WTC11 (cell line): ENCODE measurements at regions not wholly inside any gene's neighbourhood (a gene's known extent, or its start where the extent isn't known, plus 50 kb on each side); places are given as distances from the start of the nearest gene placed in this dataset.

Source experiments
- ATAC-seq: fragments of 200-7000 bp; cut with Tn5 transposase; 2 replicates; pipeline ENCODE4 v1.10.0; 2021; ENCODE audit warnings: mild to moderate bottlenecking, moderate library complexity
- CTCF ChIA-PET: fragments of 300-600 bp; sonication (Branson Sonifier 250); formaldehyde crosslinking; loops from one replicate; lab custom pipeline; 2021; ENCODE audit warnings: antibody characterized with exemption; lab: Charles Lee
- POLR2A ChIA-PET: fragments of 350-600 bp; sonication (Branson Sonifier 250); formaldehyde crosslinking; loops from one replicate; lab custom pipeline; 2021; ENCODE audit warnings: antibody characterized with exemption; lab: Charles Lee
- DNase-seq: peaks from one replicate; pipeline ENCODE4 v3.0.0; 2021; ENCODE audit warnings: low spot score
- H3K27ac Mint-ChIP-seq: 2 replicates; pipeline ENCODE4 v1.8.0; 2021; ENCODE audit warnings: mixed read lengths
- H3K27me3 Mint-ChIP-seq: 2 replicates; pipeline ENCODE4 v1.8.0; 2021; ENCODE audit warnings: low read depth, mild to moderate bottlenecking, moderate library complexity, mixed read lengths
- H3K36me3 Mint-ChIP-seq: 2 replicates; pipeline ENCODE4 v1.8.0; 2021; ENCODE audit warnings: mixed read lengths
- H3K4me1 Mint-ChIP-seq: 2 replicates; pipeline ENCODE4 v1.8.0; 2022; ENCODE audit warnings: mixed read lengths
- H3K4me3 Mint-ChIP-seq: 2 replicates; pipeline ENCODE4 v1.8.0; 2021; ENCODE audit warnings: mild to moderate bottlenecking, moderate library complexity, mixed read lengths
- H3K9me3 Mint-ChIP-seq: 2 replicates; pipeline ENCODE4 v1.8.0; 2021; ENCODE audit warnings: mixed read lengths
- CREB1 ChIP-seq: sonication (generic); formaldehyde crosslinking; IDR thresholded peaks from 2 replicates; pipeline ENCODE4 v1.8.0; 2023; ENCODE audit warnings: mild to moderate bottlenecking, missing genetic modification reagents
- GRHL2 ChIP-seq: fragments of 250-450 bp; sonication (Bioruptor Pico); IDR thresholded peaks from 2 replicates; pipeline ENCODE4 v1.8.0; 2022; ENCODE audit warnings: mild to moderate bottlenecking, moderate library complexity; ENCODE audit not compliant: insufficient replicate concordance, severe bottlenecking
- GTF2I ChIP-seq: fragments of 250-450 bp; sonication (Bioruptor Pico); conservative IDR thresholded peaks from 2 replicates; pipeline ENCODE4 v1.4.0; 2021; ENCODE audit warnings: mild to moderate bottlenecking
- IRF2 ChIP-seq: sonication (generic); formaldehyde crosslinking; IDR thresholded peaks from 2 replicates; pipeline ENCODE4 v1.8.0; 2022; ENCODE audit warnings: low read depth, missing genetic modification reagents, borderline replicate concordance
- NFATC4 ChIP-seq: fragments of 250-450 bp; sonication (Bioruptor Pico); IDR thresholded peaks from 2 replicates; pipeline ENCODE4 v1.9.0; 2021; ENCODE audit warnings: mild to moderate bottlenecking
- SMAD4 ChIP-seq: sonication (generic); formaldehyde crosslinking; IDR thresholded peaks from 2 replicates; pipeline ENCODE4 v1.8.0; 2022; ENCODE audit warnings: mild to moderate bottlenecking, missing genetic modification reagents
- SOX15 ChIP-seq: fragments of 250-450 bp; sonication (Bioruptor Pico); IDR thresholded peaks from 2 replicates; pipeline ENCODE4 v1.9.0; 2021; ENCODE audit warnings: mild to moderate bottlenecking
- ZNF219 ChIP-seq: sonication (generic); formaldehyde crosslinking; IDR thresholded peaks from 2 replicates; pipeline ENCODE4 v1.8.0; 2023; ENCODE audit warnings: missing genetic modification reagents, mild to moderate bottlenecking, borderline replicate concordance
- ZNF263 ChIP-seq: sonication (generic); formaldehyde crosslinking; IDR thresholded peaks from 2 replicates; pipeline ENCODE4 v1.8.1; 2022; ENCODE audit warnings: low read depth, mild to moderate bottlenecking, moderate library complexity, missing genetic modification reagents
- ZNF396 ChIP-seq: fragments of 250-450 bp; sonication (Bioruptor Pico); IDR thresholded peaks from 2 replicates; pipeline ENCODE4 v1.8.0; 2021; ENCODE audit warnings: mild to moderate bottlenecking, moderate library complexity, borderline replicate concordance
- ZNF416 ChIP-seq: fragments of 250-450 bp; sonication (Bioruptor Pico); IDR thresholded peaks from 2 replicates; pipeline ENCODE4 v1.9.0; 2021; ENCODE audit warnings: mild to moderate bottlenecking, inconsistent platforms
- TF ChIP-seq, protein P1 (sequence below): fragments of 250-450 bp; sonication (Bioruptor Pico); conservative IDR thresholded peaks from 2 replicates; pipeline ENCODE4 v1.9.0; 2021; ENCODE audit warnings: mild to moderate bottlenecking
- TF ChIP-seq, protein P2 (sequence below): sonication (generic); formaldehyde crosslinking; IDR thresholded peaks from 2 replicates; pipeline ENCODE4 v1.8.1; 2022; ENCODE audit warnings: low read depth, missing genetic modification reagents, borderline replicate concordance
- TF ChIP-seq, protein P3 (sequence below): sonication (generic); formaldehyde crosslinking; IDR thresholded peaks from 2 replicates; pipeline ENCODE4 v1.8.1; 2022; ENCODE audit warnings: mild to moderate bottlenecking, missing genetic modification reagents, moderate library complexity, borderline replicate concordance
- TF ChIP-seq, protein P4 (sequence below): sonication (generic); formaldehyde crosslinking; IDR thresholded peaks from 2 replicates; pipeline ENCODE4 v1.8.1; 2022; ENCODE audit warnings: mild to moderate bottlenecking, moderate library complexity, missing genetic modification reagents
- TF ChIP-seq, protein P5 (sequence below): sonication (generic); formaldehyde crosslinking; IDR thresholded peaks from 2 replicates; pipeline ENCODE4 v1.8.1; 2023; ENCODE audit warnings: mild to moderate bottlenecking, missing genetic modification reagents, moderate library complexity
- TF ChIP-seq, protein P6 (sequence below): sonication (generic); formaldehyde crosslinking; conservative IDR thresholded peaks from 2 replicates; pipeline ENCODE4 v1.8.1; 2023; ENCODE audit warnings: mild to moderate bottlenecking, low read depth, missing genetic modification reagents, moderate library complexity
- TF ChIP-seq, protein P7 (sequence below): sonication (generic); formaldehyde crosslinking; IDR thresholded peaks from 2 replicates; pipeline ENCODE4 v1.8.0; 2022; ENCODE audit warnings: mild to moderate bottlenecking, missing genetic modification reagents
- TF ChIP-seq, protein P8 (sequence below): fragments of 250-450 bp; sonication (Bioruptor Pico); IDR thresholded peaks from 2 replicates; pipeline ENCODE4 v2.1.2; 2022; ENCODE audit warnings: mild to moderate bottlenecking, moderate library complexity

DNA sequence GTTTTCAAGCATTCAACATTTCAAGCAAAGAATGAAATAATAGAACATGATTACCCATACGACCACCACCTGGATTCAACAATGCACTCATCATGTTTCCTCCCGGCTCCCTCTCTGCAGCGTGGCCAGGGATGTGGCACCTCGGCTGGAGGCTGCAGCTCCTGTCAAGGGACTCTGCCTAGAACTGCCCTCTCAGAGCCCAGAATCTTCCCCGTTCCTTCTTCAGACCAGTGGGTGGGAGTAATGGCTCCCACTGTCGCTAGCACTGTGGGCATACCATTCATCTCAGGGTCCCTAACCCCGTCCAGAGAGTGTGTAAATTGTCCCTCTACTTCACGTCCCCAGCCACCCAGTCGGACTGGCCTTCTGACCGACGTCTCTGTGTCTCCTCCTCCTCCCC, 118.6 kb upstream of the COL5A1 start:
- peaks cover 7% of the 10 kb centered on the region for H3K4me1 Mint-ChIP-seq
- no peak overlapping the region for H3K4me3 Mint-ChIP-seq
- DNase-seq (no peak), ATAC-seq (no peak)
- no peaks in the 10 kb centered on the region; the same call in 1 of the 2 replicates for H3K36me3 Mint-ChIP-seq
- ChIA-PET POLR2A (interaction anchor here (1.0 kb wide), 1 partner anchor 9 kb away, joined by 4 read pairs; no protein-coding TSS in a partner anchor), CTCF (interaction anchor here (1.0 kb wide), 1 partner anchor 166 kb away, joined by 3 read pairs; no protein-coding TSS in a partner anchor)
- no peak overlapping the region for H3K27ac Mint-ChIP-seq
- no peaks in the 10 kb centered on the region for H3K27me3 Mint-ChIP-seq
- TF ChIP-seq SMAD4 (CRISPR knock-in tag), result no peak
- no peak for TF ChIP-seq SOX15 (CRISPR knock-in tag)
- TF ChIP-seq, protein P1, sequence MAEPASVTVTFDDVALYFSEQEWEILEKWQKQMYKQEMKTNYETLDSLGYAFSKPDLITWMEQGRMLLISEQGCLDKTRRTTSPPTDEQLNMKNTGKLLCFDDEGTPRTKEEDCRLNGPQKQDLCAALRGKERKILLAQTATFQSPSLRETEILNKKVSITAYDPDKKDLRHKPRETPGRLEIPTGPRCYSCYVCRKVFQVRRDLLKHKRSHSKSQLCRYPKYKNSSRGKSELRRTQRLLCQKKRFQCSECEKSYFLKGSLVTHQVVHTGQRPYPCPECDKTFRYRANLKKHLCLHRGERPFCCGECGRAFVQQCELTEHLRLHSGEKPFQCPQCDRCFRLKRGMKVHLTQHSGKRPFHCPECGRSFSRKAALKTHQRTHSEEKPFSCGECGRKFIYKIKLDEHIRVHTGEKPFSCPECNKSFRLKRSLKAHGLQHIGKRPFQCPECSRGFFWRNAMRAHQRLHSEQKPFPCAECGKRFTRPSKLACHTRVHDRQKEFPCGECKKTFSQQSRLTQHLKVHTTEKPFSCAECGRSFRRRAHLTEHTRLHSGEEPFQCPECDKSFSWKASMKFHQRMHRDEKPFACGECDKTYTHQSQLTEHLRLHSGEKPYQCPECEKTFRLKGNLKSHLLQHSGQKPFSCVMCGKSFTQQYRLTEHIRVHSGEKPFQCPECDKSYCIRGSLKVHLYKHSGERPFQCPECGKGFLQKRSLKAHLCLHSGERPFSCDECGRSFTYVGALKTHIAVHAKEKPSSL (CRISPR knock-in tag), result no peak
- TF ChIP-seq, protein P2, sequence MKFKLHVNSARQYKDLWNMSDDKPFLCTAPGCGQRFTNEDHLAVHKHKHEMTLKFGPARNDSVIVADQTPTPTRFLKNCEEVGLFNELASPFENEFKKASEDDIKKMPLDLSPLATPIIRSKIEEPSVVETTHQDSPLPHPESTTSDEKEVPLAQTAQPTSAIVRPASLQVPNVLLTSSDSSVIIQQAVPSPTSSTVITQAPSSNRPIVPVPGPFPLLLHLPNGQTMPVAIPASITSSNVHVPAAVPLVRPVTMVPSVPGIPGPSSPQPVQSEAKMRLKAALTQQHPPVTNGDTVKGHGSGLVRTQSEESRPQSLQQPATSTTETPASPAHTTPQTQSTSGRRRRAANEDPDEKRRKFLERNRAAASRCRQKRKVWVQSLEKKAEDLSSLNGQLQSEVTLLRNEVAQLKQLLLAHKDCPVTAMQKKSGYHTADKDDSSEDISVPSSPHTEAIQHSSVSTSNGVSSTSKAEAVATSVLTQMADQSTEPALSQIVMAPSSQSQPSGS (CRISPR knock-in tag), result no peak
- H3K9me3 Mint-ChIP-seq, result peaks cover 16% of the 10 kb centered on the region

DNA sequence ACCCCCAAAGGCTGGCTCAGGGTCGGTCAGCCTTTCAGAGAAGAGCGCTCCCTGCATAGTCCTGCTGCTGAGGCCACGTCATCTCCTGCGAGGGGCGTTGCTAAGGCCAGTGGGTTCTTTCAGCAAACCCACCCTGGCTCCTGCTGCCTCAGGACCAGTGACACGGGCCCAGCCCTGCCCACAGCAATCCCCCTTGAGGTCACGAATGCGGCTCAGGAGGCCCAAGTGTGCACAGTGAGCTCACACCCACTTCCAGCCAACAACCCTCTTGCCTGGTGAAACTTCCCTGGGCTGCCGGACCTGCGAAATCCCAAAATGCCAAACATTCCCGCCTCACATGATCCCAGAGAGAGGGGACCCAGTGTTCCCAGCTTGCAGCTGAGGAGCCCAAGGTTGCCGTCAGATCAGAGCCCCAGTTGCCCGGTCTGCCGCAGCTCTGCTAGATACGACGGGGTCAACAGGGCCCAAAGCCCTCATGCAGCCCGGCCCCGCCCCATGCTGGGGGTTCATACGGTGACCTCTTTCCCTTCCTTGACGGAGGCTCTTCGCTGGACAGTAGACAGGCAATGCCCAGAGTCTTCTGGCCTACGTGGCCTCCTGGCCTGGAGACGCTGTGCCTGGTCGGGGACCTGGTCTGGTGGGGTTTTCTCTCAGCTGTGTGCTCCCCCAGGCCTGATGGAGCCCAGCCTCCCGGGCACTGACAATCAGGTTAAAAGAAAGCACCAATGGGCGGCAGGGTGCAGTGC, 116.4 kb upstream of the COL5A1 start:
- TF ChIP-seq SOX15 (CRISPR knock-in tag) (no peak), GTF2I (CRISPR knock-in tag) (no peak), GRHL2 (no peak), ZNF263 (CRISPR knock-in tag) (no peak), CREB1 (no peak), ZNF396 (CRISPR knock-in tag) (no peak), NFATC4 (CRISPR knock-in tag) (no peak), ZNF219 (no peak), ZNF416 (CRISPR knock-in tag) (no peak), IRF2 (CRISPR knock-in tag) (no peak), SMAD4 (CRISPR knock-in tag) (no peak)
- TF ChIP-seq, protein P3, sequence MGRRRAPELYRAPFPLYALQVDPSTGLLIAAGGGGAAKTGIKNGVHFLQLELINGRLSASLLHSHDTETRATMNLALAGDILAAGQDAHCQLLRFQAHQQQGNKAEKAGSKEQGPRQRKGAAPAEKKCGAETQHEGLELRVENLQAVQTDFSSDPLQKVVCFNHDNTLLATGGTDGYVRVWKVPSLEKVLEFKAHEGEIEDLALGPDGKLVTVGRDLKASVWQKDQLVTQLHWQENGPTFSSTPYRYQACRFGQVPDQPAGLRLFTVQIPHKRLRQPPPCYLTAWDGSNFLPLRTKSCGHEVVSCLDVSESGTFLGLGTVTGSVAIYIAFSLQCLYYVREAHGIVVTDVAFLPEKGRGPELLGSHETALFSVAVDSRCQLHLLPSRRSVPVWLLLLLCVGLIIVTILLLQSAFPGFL (CRISPR knock-in tag), result no peak
- TF ChIP-seq, protein P4, sequence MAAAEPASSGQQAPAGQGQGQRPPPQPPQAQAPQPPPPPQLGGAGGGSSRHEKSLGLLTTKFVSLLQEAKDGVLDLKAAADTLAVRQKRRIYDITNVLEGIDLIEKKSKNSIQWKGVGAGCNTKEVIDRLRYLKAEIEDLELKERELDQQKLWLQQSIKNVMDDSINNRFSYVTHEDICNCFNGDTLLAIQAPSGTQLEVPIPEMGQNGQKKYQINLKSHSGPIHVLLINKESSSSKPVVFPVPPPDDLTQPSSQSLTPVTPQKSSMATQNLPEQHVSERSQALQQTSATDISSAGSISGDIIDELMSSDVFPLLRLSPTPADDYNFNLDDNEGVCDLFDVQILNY, result no peak
- TF ChIP-seq, protein P5, sequence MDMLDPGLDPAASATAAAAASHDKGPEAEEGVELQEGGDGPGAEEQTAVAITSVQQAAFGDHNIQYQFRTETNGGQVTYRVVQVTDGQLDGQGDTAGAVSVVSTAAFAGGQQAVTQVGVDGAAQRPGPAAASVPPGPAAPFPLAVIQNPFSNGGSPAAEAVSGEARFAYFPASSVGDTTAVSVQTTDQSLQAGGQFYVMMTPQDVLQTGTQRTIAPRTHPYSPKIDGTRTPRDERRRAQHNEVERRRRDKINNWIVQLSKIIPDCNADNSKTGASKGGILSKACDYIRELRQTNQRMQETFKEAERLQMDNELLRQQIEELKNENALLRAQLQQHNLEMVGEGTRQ (CRISPR knock-in tag), result no peak
- TF ChIP-seq, protein P6, sequence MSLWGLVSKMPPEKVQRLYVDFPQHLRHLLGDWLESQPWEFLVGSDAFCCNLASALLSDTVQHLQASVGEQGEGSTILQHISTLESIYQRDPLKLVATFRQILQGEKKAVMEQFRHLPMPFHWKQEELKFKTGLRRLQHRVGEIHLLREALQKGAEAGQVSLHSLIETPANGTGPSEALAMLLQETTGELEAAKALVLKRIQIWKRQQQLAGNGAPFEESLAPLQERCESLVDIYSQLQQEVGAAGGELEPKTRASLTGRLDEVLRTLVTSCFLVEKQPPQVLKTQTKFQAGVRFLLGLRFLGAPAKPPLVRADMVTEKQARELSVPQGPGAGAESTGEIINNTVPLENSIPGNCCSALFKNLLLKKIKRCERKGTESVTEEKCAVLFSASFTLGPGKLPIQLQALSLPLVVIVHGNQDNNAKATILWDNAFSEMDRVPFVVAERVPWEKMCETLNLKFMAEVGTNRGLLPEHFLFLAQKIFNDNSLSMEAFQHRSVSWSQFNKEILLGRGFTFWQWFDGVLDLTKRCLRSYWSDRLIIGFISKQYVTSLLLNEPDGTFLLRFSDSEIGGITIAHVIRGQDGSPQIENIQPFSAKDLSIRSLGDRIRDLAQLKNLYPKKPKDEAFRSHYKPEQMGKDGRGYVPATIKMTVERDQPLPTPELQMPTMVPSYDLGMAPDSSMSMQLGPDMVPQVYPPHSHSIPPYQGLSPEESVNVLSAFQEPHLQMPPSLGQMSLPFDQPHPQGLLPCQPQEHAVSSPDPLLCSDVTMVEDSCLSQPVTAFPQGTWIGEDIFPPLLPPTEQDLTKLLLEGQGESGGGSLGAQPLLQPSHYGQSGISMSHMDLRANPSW (CRISPR knock-in tag), result no peak
- TF ChIP-seq, protein P7, sequence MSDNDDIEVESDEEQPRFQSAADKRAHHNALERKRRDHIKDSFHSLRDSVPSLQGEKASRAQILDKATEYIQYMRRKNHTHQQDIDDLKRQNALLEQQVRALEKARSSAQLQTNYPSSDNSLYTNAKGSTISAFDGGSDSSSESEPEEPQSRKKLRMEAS, result no peak
- TF ChIP-seq, protein P8, sequence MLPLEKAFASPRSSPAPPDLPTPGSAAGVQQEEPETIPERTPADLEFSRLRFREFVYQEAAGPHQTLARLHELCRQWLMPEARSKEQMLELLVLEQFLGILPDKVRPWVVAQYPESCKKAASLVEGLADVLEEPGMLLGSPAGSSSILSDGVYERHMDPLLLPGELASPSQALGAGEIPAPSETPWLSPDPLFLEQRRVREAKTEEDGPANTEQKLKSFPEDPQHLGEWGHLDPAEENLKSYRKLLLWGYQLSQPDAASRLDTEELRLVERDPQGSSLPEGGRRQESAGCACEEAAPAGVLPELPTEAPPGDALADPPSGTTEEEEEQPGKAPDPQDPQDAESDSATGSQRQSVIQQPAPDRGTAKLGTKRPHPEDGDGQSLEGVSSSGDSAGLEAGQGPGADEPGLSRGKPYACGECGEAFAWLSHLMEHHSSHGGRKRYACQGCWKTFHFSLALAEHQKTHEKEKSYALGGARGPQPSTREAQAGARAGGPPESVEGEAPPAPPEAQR, result no peak
- TF ChIP-seq, all 79 proteins: peak for 0
- POLR2A ChIA-PET, result no interaction called here
- no peaks in the 10 kb centered on the region for H3K27me3 Mint-ChIP-seq
- H3K27ac Mint-ChIP-seq, result no peak overlapping the region
- ATAC-seq (no peak), DNase-seq (no peak)
- H3K9me3 Mint-ChIP-seq, result peaks cover 29% of the 10 kb centered on the region
- peaks cover 10% of the 10 kb centered on the region for H3K4me1 Mint-ChIP-seq
- CTCF ChIA-PET, result no interaction called here
- H3K4me3 Mint-ChIP-seq, result no peak overlapping the region
- peaks cover 2% of the 10 kb centered on the region; the same call in 1 of the 2 replicates for H3K36me3 Mint-ChIP-seq
